A673 (cell line): ENCODE measurements at regions not wholly inside any gene's neighbourhood (a gene's known extent, or its start where the extent isn't known, plus 50 kb on each side); places are given as distances from the start of the nearest gene placed in this dataset.
"Not testable (repeated sequence)": the region's sequence is repeated elsewhere in the genome, so short reads cannot be mapped to it uniquely, and the experiment has no call there.

Source experiments
- BruUV-seq: library from RNA; stranded (reverse); fragments of 400-500 nt; replicated peaks from 2 replicates; lab custom pipeline; 2021; lab: Mats Ljungman, UMichigan
- CTCF ChIA-PET: fragments of 300-600 bp; sonication (Branson Sonifier 250); formaldehyde crosslinking; loops from one replicate; lab custom pipeline; 2022; ENCODE audit warnings: antibody characterized with exemption; lab: Charles Lee
- POLR2A ChIA-PET: fragments of 300-600 bp; sonication (Branson Sonifier 250); formaldehyde crosslinking; loops from one replicate; lab custom pipeline; 2022; ENCODE audit warnings: antibody characterized with exemption; ENCODE audit not compliant: low non-redundant PET; lab: Charles Lee
- DNase-seq: peaks from one replicate; pipeline ENCODE4 v3.0.0-alpha.2; 2015; ENCODE audit warnings: low spot score
- H3K27ac ChIP-seq: fragments of 200-600 bp; sonication (generic); 2 replicates; pipeline ENCODE4 v1.5.1; 2016; ENCODE audit warnings: mixed run types, low read depth, mild to moderate bottlenecking, mixed read lengths, antibody characterized with exemption, low read length; ENCODE audit not compliant: poor library complexity, severe bottlenecking
- H3K27me3 ChIP-seq: fragments of 200-600 bp; sonication (generic); replicated peaks from 2 replicates; pipeline ENCODE4 v1.6.1; 2017; ENCODE audit warnings: mixed run types, low read depth, mild to moderate bottlenecking, mixed read lengths, antibody characterized with exemption, low read length; ENCODE audit not compliant: insufficient read depth, poor library complexity
- H3K36me3 ChIP-seq: fragments of 200-600 bp; sonication (generic); 2 replicates; pipeline ENCODE4 v1.6.1; 2016; ENCODE audit warnings: mixed run types, mild to moderate bottlenecking, mixed read lengths, antibody characterized with exemption, low read length; ENCODE audit not compliant: insufficient read depth, poor library complexity, severe bottlenecking
- H3K4me1 ChIP-seq: fragments of 200-600 bp; sonication (generic); 2 replicates; pipeline ENCODE4 v1.6.1; 2017; ENCODE audit warnings: mixed run types, mild to moderate bottlenecking, mixed read lengths, antibody characterized with exemption, low read length; ENCODE audit not compliant: insufficient read depth, poor library complexity, severe bottlenecking
- H3K4me3 ChIP-seq: fragments of 200-600 bp; sonication (generic); 2 replicates; pipeline ENCODE4 v1.5.1; 2016; ENCODE audit warnings: low read depth, mixed run types, mild to moderate bottlenecking, mixed read lengths, low read length; ENCODE audit not compliant: poor library complexity, severe bottlenecking
- H3K9me3 ChIP-seq: fragments of 200-600 bp; sonication (generic); 2 replicates; pipeline ENCODE4 v1.6.1; 2016; ENCODE audit warnings: mixed run types, low read depth, mild to moderate bottlenecking, mixed read lengths, antibody characterized with exemption, low read length; ENCODE audit not compliant: poor library complexity, severe bottlenecking
- EZH2 ChIP-seq: fragments of 200-600 bp; sonication (generic); IDR thresholded peaks from 2 replicates; pipeline ENCODE4 v1.6.1; 2017; ENCODE audit warnings: borderline replicate concordance, low read depth, mild to moderate bottlenecking, mixed read lengths, antibody characterized with exemption, low read length; ENCODE audit not compliant: poor library complexity, severe bottlenecking
- intact Hi-C: fragments of 100-400 bp; cut with micrococcal nuclease; formaldehyde crosslinking; loops from one replicate; pipeline ENCODE4 v1.10.0; 2022; ENCODE audit not compliant: unreplicated experiment
- TF ChIP-seq, protein P1 (sequence below): fragments of 300-800, 200-600 bp; sonication (generic); conservative IDR thresholded peaks from 2 replicates; pipeline ENCODE4 v1.5.1; 2017; ENCODE audit warnings: low read depth, mild to moderate bottlenecking, antibody characterized with exemption, low read length, moderate library complexity, mixed read lengths

DNA sequence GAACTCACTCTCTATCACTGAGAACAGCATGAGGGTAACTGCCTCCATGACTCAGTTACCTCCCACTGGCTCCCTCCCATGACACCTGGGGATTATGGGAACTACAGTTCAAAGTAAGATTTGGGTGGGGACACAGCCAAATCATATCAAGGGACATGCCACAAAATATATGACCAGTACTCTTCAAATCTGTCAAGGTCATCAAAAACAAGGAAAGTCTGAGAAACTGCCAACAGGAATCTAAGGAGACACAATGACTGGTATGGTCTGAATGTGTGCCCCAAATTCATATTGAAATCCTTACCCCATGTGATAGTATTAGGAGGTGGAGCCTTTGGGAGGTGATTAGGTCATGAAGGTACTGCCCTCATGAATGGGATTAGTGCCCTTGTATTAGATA is 258.8 kb downstream of the TPBG start:
- ChIA-PET CTCF (no interaction called here), POLR2A (no interaction called here)
- Histone ChIP-seq H3K4me3 (no peak overlapping the region), H3K4me1 (peaks cover 1% of the 10 kb centered on the region), H3K27ac (no peak overlapping the region), H3K36me3 (no peaks in the 10 kb centered on the region), H3K9me3 (peaks cover 7% of the 10 kb centered on the region), H3K27me3 (no peaks in the 10 kb centered on the region)
- intact Hi-C loops, result no loop called here
- no peak for DNase-seq
- no TSS peak for BruUV-seq
- TF ChIP-seq EZH2, result no peak
- TF ChIP-seq, protein P1, sequence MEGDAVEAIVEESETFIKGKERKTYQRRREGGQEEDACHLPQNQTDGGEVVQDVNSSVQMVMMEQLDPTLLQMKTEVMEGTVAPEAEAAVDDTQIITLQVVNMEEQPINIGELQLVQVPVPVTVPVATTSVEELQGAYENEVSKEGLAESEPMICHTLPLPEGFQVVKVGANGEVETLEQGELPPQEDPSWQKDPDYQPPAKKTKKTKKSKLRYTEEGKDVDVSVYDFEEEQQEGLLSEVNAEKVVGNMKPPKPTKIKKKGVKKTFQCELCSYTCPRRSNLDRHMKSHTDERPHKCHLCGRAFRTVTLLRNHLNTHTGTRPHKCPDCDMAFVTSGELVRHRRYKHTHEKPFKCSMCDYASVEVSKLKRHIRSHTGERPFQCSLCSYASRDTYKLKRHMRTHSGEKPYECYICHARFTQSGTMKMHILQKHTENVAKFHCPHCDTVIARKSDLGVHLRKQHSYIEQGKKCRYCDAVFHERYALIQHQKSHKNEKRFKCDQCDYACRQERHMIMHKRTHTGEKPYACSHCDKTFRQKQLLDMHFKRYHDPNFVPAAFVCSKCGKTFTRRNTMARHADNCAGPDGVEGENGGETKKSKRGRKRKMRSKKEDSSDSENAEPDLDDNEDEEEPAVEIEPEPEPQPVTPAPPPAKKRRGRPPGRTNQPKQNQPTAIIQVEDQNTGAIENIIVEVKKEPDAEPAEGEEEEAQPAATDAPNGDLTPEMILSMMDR, result no peak

DNA sequence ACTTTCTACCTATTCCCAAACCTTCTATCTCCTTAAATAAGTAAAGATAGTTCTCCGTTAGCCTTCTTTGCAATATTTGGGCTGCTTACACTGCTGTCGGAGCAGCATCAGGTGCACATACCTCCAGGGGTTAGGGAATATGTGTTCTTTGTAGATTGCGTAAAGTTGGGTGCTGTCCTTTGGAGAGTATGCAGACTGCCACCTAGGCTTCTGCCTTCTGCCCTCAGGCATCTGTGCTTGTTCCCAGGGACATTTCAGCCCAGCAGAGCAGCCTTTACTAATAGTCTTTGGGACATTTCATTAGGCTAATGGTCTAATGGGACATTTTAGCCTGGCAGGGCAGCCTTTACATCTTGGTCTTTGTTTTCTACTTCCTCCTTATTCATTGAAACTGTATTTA is 260.6 kb downstream of the TPBG start:
- Histone ChIP-seq H3K4me3 (no peak overlapping the region), H3K27ac (no peak overlapping the region), H3K9me3 (peaks cover 7% of the 10 kb centered on the region), H3K27me3 (no peaks in the 10 kb centered on the region), H3K36me3 (no peaks in the 10 kb centered on the region), H3K4me1 (no peaks in the 10 kb centered on the region)
- no TSS peak for BruUV-seq
- DNase-seq, result no peak
- CTCF ChIA-PET, result no interaction called here
- intact Hi-C loops, result no loop called here
- POLR2A ChIA-PET, result interaction anchor here (0.7 kb wide), 1 partner anchor 364 kb away, joined by 3 read pairs; no protein-coding TSS in a partner anchor
- TF ChIP-seq, protein P1, result no peak
- no peak for TF ChIP-seq EZH2

DNA sequence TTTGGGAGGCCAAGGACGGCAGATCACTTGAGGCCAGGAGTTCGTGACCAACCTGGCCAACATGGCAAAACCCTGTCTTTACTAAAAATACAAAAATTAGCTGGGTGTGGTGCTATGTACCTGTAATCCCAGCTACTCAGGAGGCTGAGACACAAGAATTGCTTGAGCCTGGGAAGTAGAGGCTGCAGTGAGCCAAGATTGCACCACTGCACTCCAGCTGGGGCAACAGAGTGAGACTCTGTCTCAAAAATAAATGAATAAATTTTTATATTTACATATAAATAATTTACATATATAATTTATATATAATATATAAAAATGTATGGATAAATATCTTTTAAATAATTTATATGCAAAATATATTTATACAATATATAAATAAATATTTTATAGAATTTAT is 263.3 kb downstream of the TPBG start:
- intact Hi-C loops, result not testable (repeated sequence)

DNA sequence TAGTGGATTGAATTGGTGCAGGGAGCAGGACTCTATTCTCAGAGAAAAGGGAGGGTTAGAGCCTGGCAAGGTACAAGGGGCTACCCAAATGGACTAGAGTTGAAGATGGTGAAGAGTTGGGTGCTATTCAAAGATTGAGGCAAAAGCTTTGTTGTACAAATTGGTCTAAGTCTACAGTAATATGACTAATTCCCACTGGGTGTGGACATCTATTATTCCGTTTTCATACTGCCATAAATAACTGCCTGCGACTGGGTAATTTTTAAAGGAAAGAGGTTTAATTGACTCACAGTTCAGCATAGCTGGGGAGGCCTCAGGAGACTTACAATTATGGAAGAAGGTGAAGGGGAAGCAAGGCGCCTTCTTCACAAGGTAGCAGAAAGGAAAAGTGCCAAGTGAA is 266.3 kb downstream of the TPBG start:
- Histone ChIP-seq H3K36me3 (no peaks in the 10 kb centered on the region), H3K4me3 (no peak overlapping the region), H3K27me3 (no peaks in the 10 kb centered on the region), H3K4me1 (no peaks in the 10 kb centered on the region), H3K27ac (no peak overlapping the region), H3K9me3 (no peaks in the 10 kb centered on the region)
- POLR2A ChIA-PET, result no interaction called here
- CTCF ChIA-PET, result no interaction called here
- intact Hi-C loops, result no loop called here
- no TSS peak for BruUV-seq
- TF ChIP-seq, protein P1, result no peak
- no peak for TF ChIP-seq EZH2
- DNase-seq, result no peak

More for the DNA sequence above, 263.3 kb downstream of the TPBG start:
- BruUV-seq, H3K27ac ChIP-seq, H3K9me3 ChIP-seq, CTCF ChIA-PET, POLR2A ChIA-PET, DNase-seq, H3K4me1 ChIP-seq, H3K4me3 ChIP-seq, H3K36me3 ChIP-seq, H3K27me3 ChIP-seq: not testable (repeated sequence)
